B cell (primary cell): ENCODE measurements at regions not wholly inside any gene's neighbourhood (a gene's known extent, or its start where the extent isn't known, plus 50 kb on each side); places are given as distances from the start of the nearest gene placed in this dataset.
"Not testable (repeated sequence)": the region's sequence is repeated elsewhere in the genome, so short reads cannot be mapped to it uniquely, and the experiment has no call there.

ENCODE experiments used
- ATAC-seq: fragments of 200-7000 bp; cut with Tn5 transposase; one replicate; pipeline ENCODE4 v1.10.0; 2021; ENCODE audit warnings: low read depth, mild to moderate bottlenecking, moderate number of reproducible peaks, moderate library complexity
- CTCF ChIA-PET: fragments of 350-600 bp; sonication (Branson Sonifier 250); formaldehyde crosslinking; loops from one replicate; lab custom pipeline; 2021; ENCODE audit warnings: antibody characterized with exemption, inconsistent platforms; lab: Charles Lee
- POLR2A ChIA-PET: fragments of 350-600 bp; sonication (Branson Sonifier 250); formaldehyde crosslinking; loops from one replicate; lab custom pipeline; 2021; ENCODE audit warnings: antibody characterized with exemption; lab: Charles Lee
- DNase-seq: peaks from one replicate; pipeline ENCODE4 v3.0.0; 2013
- H2AFZ ChIP-seq: 2 replicates; pipeline ENCODE4 v1.6.1; 2012; ENCODE audit warnings: mild to moderate bottlenecking, low read depth, low read length; ENCODE audit not compliant: insufficient read depth, poor library complexity, severe bottlenecking
- H3K27ac ChIP-seq, 2 donors: 1 replicate in 1 of 2; 2 replicates in 1 of 2; pipeline ENCODE4 v1.5.1; 2012 to 2013; ENCODE audit warnings: low read length in 2 of 2, mild to moderate bottlenecking in 2 of 2, moderate library complexity in 1 of 2
- H3K27me3 ChIP-seq, 4 experiments: fragments of 200-600 bp in 1 of 4; sonication (generic) in 1 of 4; replicated peaks in 1 of 4; 1 replicate in 2 of 4; 2 replicates in 2 of 4; pipeline versions ENCODE4 v1.6.1 to v1.7.0; 2013 to 2016; ENCODE audit warnings: low read length in 3 of 4, mild to moderate bottlenecking in 2 of 4, mixed read lengths in 1 of 4, moderate library complexity in 1 of 4; ENCODE audit not compliant: insufficient read depth in 4 of 4, control insufficient read depth in 3 of 4; ENCODE audit errors: control extremely low read depth in 1 of 4
- H3K36me3 ChIP-seq, 2 experiments: replicated peaks in 1 of 2; 1 replicate in 1 of 2; 2 replicates in 1 of 2; pipeline versions ENCODE4 v1.6.1 to v1.7.1; 2013; ENCODE audit warnings: low read length in 1 of 2; ENCODE audit not compliant: insufficient read depth in 2 of 2, control insufficient read depth in 1 of 2; ENCODE audit errors: control extremely low read depth in 1 of 2, extremely low read depth in 1 of 2
- H3K4me1 ChIP-seq, 2 donors: fragments of 200-600 bp in 1 of 2; sonication (generic) in 1 of 2; 1 replicate in 1 of 2; 2 replicates in 1 of 2; pipeline versions ENCODE4 v1.5.1 to v1.6.1; 2013 to 2017; ENCODE audit warnings: low read length in 2 of 2; ENCODE audit not compliant: control insufficient read depth in 2 of 2, insufficient read depth in 2 of 2
- H3K4me2 ChIP-seq: replicated peaks from 2 replicates; pipeline ENCODE3; 2012; ENCODE audit warnings: mild to moderate bottlenecking, low read depth, low read length; ENCODE audit not compliant: poor library complexity, severe bottlenecking
- H3K4me3 ChIP-seq, 5 experiments: fragments of 200-600 bp in 1 of 5; sonication (generic) in 1 of 5; 1 replicate in 3 of 5; 2 replicates in 2 of 5; pipeline versions ENCODE4 v1.5.1 to v1.7.0; 2011 to 2016; ENCODE audit warnings: low read length in 4 of 5, mild to moderate bottlenecking in 4 of 5, low read depth in 2 of 5, control low read depth in 1 of 5, moderate library complexity in 1 of 5; ENCODE audit not compliant: insufficient read depth in 1 of 5; ENCODE audit errors: control extremely low read depth in 1 of 5, extremely low read depth in 1 of 5
- H3K79me2 ChIP-seq: fragments of 200-600 bp; sonication (generic); one replicate; pipeline ENCODE4 v1.6.0; 2016; ENCODE audit warnings: low read length; ENCODE audit not compliant: control insufficient read depth, insufficient read depth
- H3K9ac ChIP-seq: fragments of 200-600 bp; sonication (generic); 2 replicates; pipeline ENCODE4 v1.6.1; 2017; ENCODE audit warnings: mild to moderate bottlenecking, low read length, moderate library complexity
- H3K9me3 ChIP-seq, 3 donors: one replicate each; pipeline versions ENCODE4 v1.6.1 to v1.7.1; 2013; ENCODE audit warnings: low read length in 2 of 3; ENCODE audit not compliant: control insufficient read depth in 2 of 3, insufficient read depth in 1 of 3; ENCODE audit errors: control extremely low read depth in 1 of 3
- H4K20me1 ChIP-seq: 2 replicates; pipeline ENCODE4 v1.6.0; 2012; ENCODE audit warnings: mild to moderate bottlenecking, low read length; ENCODE audit not compliant: insufficient read depth, control insufficient read depth, poor library complexity, severe bottlenecking
- H3K27ac Mint-ChIP-seq: one replicate; pipeline ENCODE4 v1.8.0; 2021; ENCODE audit warnings: mixed read lengths
- H3K27me3 Mint-ChIP-seq: one replicate; pipeline ENCODE4 v1.8.0; 2021; ENCODE audit warnings: mixed read lengths
- H3K4me1 Mint-ChIP-seq: one replicate; pipeline ENCODE4 v1.8.0; 2021; ENCODE audit warnings: mixed read lengths
- H3K4me3 Mint-ChIP-seq: one replicate; pipeline ENCODE4 v1.8.0; 2021; ENCODE audit warnings: mixed read lengths
- H3K9me3 Mint-ChIP-seq: one replicate; pipeline ENCODE4 v1.8.0; 2022; ENCODE audit warnings: mixed read lengths; ENCODE audit not compliant: insufficient read depth
- WGBS: methylation state at CpG from one replicate; pipeline ENCODE4 v1.1.5; 2013; ENCODE audit warnings: missing lambda C conversion rate; ENCODE audit not compliant: insufficient coverage; 5-methylcytosine and 5-hydroxymethylcytosine counted together
- intact Hi-C: fragments of 100-400 bp; cut with micrococcal nuclease; formaldehyde crosslinking; loops from one replicate; pipeline ENCODE4 v1.10.0; 2022

DNA sequence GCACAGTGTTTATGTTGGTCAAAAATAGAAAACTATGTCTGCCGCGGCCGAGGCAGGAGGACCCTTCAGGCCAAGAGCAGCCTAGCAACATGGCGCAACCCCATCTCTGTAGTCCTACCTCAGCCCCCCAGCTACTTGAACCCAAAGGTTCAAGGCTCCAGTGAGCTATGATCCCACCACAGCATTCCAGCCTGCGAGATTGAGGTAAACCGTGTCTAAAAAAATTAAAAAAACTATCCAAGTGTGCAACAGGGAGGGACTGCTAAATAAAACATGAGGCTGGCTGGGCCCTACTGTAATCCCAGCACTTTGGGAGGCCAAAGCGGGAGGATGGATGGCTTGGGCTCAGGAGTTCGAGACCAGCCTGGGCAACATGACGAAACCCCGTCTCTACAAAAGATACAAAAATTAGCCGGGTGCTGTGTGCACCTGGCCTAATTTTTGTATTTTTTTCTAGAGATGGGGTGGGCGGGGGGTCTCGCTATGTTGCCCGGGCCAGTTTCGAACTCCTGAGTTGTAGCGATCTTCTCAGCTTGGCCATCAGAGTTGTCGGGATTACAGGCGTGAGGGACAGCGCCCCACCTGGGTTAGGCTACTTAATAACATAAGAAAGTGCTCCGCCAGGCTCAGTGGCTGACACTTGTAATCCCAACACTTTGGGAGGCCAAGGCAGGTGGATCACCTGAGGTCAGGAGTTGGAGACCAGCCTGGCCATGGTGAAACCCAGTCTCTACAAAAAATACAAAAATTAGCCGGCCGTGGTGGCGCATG lies 309.4 kb downstream of the ZNF37A start:
- POLR2A ChIA-PET = not testable (repeated sequence)

DNA sequence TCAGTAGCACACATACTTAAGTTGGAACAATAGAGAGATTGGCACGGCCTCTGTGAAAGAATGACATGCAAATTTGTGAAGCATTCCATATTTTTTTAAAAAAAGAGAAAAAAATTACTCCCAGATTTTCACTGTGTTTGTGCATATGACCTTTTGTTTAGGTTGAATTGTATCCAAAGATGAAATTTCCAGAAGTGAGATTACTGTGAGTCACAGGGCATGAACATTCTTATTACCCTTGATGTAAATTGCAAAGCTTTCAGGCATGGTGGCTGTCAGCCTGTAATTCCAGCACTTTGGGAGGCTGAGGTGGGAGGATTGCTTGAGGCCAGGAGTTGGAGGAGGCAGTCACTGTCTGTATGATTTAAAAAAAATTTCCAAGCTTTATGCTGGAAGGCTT lies 329.5 kb downstream of the ZNF37A start:
- H3K79me2 ChIP-seq, CTCF ChIA-PET, H3K4me1 Mint-ChIP-seq, POLR2A ChIA-PET, H3K9ac ChIP-seq, H3K27ac ChIP-seq, H3K4me3 ChIP-seq, H3K36me3 ChIP-seq, intact Hi-C loops, H3K9me3 ChIP-seq, H3K4me2 ChIP-seq, H3K4me3 Mint-ChIP-seq, H3K9me3 Mint-ChIP-seq, H3K27ac Mint-ChIP-seq, H3K4me1 ChIP-seq, H4K20me1 ChIP-seq, H3K27me3 ChIP-seq, DNase-seq, H2AFZ ChIP-seq, H3K27me3 Mint-ChIP-seq, ATAC-seq: not testable (repeated sequence)
- WGBS = no CpG with 5 or more reads among the region's 1 CpG

More for the DNA sequence above, 309.4 kb downstream of the ZNF37A start:
- H3K4me3 Mint-ChIP-seq = peak overlapping the region; percentile 94
- H3K27ac Mint-ChIP-seq = peak overlapping the region; percentile 98
- peak; percentile 65 for DNase-seq
- H3K9me3 ChIP-seq, H3K27me3 ChIP-seq, H3K27me3 Mint-ChIP-seq, ATAC-seq, H3K9me3 Mint-ChIP-seq, H3K36me3 ChIP-seq, H3K4me1 Mint-ChIP-seq, H4K20me1 ChIP-seq, H3K79me2 ChIP-seq, CTCF ChIA-PET: not testable (repeated sequence)
- Histone ChIP-seq H2AFZ (peak overlapping the region; percentile 56), H3K9ac (peak overlapping the region; percentile 77), H3K4me3 (peak overlapping the region in 4 of 5 experiments; percentile 54 to 69 (median 57)), H3K4me1 (peaks cover 0 to 15% of the 10 kb centered on the region in 2 donors), H3K4me2 (peak overlapping the region; percentile 49), H3K27ac (peak overlapping the region; percentile 91 to 96)
- 72% methylated on average over 12 of the region's 23 CpGs for WGBS
- intact Hi-C loops = loop anchor here (1.0 to 2.0 kb wide), 2 partner anchors 47 to 546 kb away; partner anchors contain the start of gene ZNF248

DNA sequence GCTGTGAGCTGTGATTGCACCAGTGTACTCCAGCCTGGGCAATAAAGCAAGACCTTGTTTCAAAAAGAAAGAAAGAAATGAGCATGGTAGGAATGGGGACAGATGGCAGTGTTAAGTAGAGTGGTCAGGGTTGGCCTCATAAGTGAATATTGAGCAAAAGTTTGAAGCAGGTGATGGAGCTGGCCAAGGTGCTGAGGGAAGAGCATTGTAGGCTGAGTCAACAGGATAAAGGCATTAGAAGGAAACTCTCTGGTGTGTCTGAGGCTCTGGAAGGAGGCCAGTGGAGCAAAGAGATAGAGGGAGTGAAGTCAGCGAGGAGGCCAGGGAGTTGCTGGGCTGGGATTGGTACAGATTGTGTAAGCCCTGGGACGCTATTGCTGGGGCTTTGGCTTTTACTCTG lies 336.1 kb downstream of the ZNF37A start:
- H3K27ac Mint-ChIP-seq, H3K4me3 Mint-ChIP-seq, H3K79me2 ChIP-seq, H3K27me3 Mint-ChIP-seq, POLR2A ChIA-PET, H2AFZ ChIP-seq, H3K9me3 Mint-ChIP-seq, H3K4me1 Mint-ChIP-seq, H3K27ac ChIP-seq, H3K27me3 ChIP-seq, H3K4me3 ChIP-seq, H3K9ac ChIP-seq, CTCF ChIA-PET, H3K4me2 ChIP-seq, DNase-seq, H3K9me3 ChIP-seq, H3K4me1 ChIP-seq, H3K36me3 ChIP-seq, H4K20me1 ChIP-seq, intact Hi-C loops, ATAC-seq: not testable (repeated sequence)
- WGBS = no CpG with 5 or more reads among the region's 2 CpGs

DNA sequence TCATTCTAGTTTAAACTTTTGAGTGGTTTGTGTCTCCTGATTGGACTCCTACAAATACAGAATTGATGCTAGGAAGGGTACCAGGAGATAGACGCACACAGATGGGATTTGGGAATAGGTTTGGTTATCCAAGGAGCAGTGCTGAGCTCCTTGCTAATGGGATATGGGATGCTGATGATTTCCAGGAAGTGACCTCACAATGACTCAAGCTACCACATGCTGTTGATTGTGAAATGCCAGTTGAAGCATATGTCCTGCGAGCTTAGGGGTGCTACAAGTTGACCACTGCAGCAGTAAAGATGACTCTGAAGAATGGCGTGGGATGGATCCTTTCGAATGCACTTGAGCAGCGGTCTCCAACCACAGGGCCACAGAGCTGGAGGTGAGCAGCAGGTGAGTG lies 343.2 kb downstream of the ZNF37A start:
- H3K4me3 ChIP-seq, H3K4me3 Mint-ChIP-seq, H3K4me2 ChIP-seq, CTCF ChIA-PET, H3K4me1 ChIP-seq, H4K20me1 ChIP-seq, H3K9me3 ChIP-seq, DNase-seq, H3K27me3 ChIP-seq, H2AFZ ChIP-seq, ATAC-seq, intact Hi-C loops, H3K27ac ChIP-seq, H3K27me3 Mint-ChIP-seq, H3K27ac Mint-ChIP-seq, H3K79me2 ChIP-seq, H3K36me3 ChIP-seq, POLR2A ChIA-PET, H3K9ac ChIP-seq, H3K4me1 Mint-ChIP-seq, H3K9me3 Mint-ChIP-seq: not testable (repeated sequence)
- no CpG with 5 or more reads among the region's 5 CpGs for WGBS
